GM12865 (cell line): ENCODE measurements at regions not wholly inside any gene's neighbourhood (a gene's known extent, or its start where the extent isn't known, plus 50 kb on each side); places are given as distances from the start of the nearest gene placed in this dataset.

Experiments
- DNase-seq: peaks from one replicate; pipeline ENCODE4 v3.0.0; 2010; ENCODE audit warnings: low read depth
- H3K4me3 ChIP-seq: 2 replicates; pipeline ENCODE4 v1.5.1; 2011; ENCODE audit warnings: mild to moderate bottlenecking, low read depth, low read length, control low read depth
- CTCF ChIP-seq: IDR thresholded peaks from 2 replicates; pipeline ENCODE4 v1.5.1; 2011; ENCODE audit warnings: low read length, control low read depth, low read depth, inconsistent platforms; ENCODE audit not compliant: insufficient read depth; ENCODE audit errors: missing control alignments

DNA sequence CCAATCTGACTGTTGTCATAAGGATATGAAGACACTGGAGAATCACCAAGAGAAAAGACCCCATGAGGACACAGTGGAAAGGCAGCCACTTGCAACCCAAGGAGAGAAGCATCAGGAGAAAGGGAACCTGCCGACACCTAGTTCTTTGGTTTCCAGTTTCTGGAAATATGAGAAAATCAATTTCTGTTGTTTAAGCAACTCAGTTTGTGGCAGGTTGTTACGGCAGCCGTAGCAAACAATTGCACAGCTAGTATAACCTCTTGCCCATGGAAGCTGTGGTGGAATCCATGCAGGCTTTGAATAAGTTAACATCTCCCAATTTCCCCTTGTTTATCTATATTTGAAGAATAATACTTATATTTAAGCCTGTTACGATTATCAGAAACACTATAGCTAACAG, 1103.0 kb upstream of the PHF14 start:
- TF ChIP-seq CTCF, result no peak
- DNase-seq, result no peak

GRCh38 chr7:9874182-9874581, 1099.5 kb upstream of the PHF14 start:
- no peak for TF ChIP-seq CTCF
- no peak overlapping the region for H3K4me3 ChIP-seq
- no peak for DNase-seq

More for the DNA sequence above, 1103.0 kb upstream of the PHF14 start:
- H3K4me3 ChIP-seq, result no peak overlapping the region

- no peak overlapping the region for H3K4me3 ChIP-seq
- no peak for DNase-seq
- TF ChIP-seq CTCF, result no peak
These were observed 1097.6 kb upstream of the PHF14 start for GRCh38 chr7:9876053-9876452.

GRCh38 chr7:9889554-9889953, 1084.1 kb upstream of the PHF14 start:
- TF ChIP-seq CTCF, result no peak
- no peak overlapping the region for H3K4me3 ChIP-seq
- DNase-seq, result no peak

GRCh38 chr7:9890092-9890491, 1083.6 kb upstream of the PHF14 start:
- no peak for TF ChIP-seq CTCF
- DNase-seq, result no peak
- no peak overlapping the region for H3K4me3 ChIP-seq

GRCh38 chr7:9891056-9891455, 1082.6 kb upstream of the PHF14 start:
- no peak overlapping the region for H3K4me3 ChIP-seq
- TF ChIP-seq CTCF, result no peak
- DNase-seq, result no peak

- no peak overlapping the region for H3K4me3 ChIP-seq
- no peak for TF ChIP-seq CTCF
- no peak for DNase-seq
These were observed 1073.3 kb upstream of the PHF14 start for GRCh38 chr7:9900339-9900738.
